ENCODE measurements at regions not wholly inside any gene's neighbourhood (a gene's known extent, or its start where the extent isn't known, plus 50 kb on each side); places are given as distances from the start of the nearest gene placed in this dataset.

GRCh38 chr9:20065046-20065445 lies 276.2 kb upstream of the SLC24A2 start:
- H3K27ac ChIP-seq: no peak overlapping the region
- intact Hi-C loops (cut with DNase I; ENCODE audit: low total_unique reads): no loop called here
- no peak for DNase-seq
- no peak overlapping the region for H3K4me3 ChIP-seq
- H3K9me3 ChIP-seq: no peaks in the 10 kb centered on the region
- H3K27me3 ChIP-seq: no peaks in the 10 kb centered on the region
- no peaks in the 10 kb centered on the region for H3K36me3 ChIP-seq
- H3K4me1 ChIP-seq: peaks cover 0 to 4% (median 0%) of the 10 kb centered on the region in 4 donors
- TF ChIP-seq CTCF (IDR thresholded peaks at IDR 0.05): no peak

- Histone ChIP-seq H3K4me3 (no peak overlapping the region), H3K9me3 (no peaks in the 10 kb centered on the region), H3K36me3 (no peaks in the 10 kb centered on the region), H3K27ac (no peak overlapping the region), H3K27me3 (no peaks in the 10 kb centered on the region), H3K4me1 (no peaks in the 10 kb centered on the region)
- intact Hi-C loops (cut with DNase I; ENCODE audit: low total_unique reads): no loop called here
- no peak for DNase-seq
- TF ChIP-seq CTCF (IDR thresholded peaks at IDR 0.05): no peak
These were observed 265.9 kb upstream of the SLC24A2 start for GRCh38 chr9:20054734-20055133.

- H3K27me3 ChIP-seq: no peaks in the 10 kb centered on the region
- DNase-seq: no peak
- TF ChIP-seq CTCF (IDR thresholded peaks at IDR 0.05): no peak
- no peak overlapping the region for H3K4me3 ChIP-seq
- H3K36me3 ChIP-seq: no peaks in the 10 kb centered on the region
- H3K27ac ChIP-seq: no peak overlapping the region
- no peaks in the 10 kb centered on the region for H3K4me1 ChIP-seq
- H3K9me3 ChIP-seq: no peaks in the 10 kb centered on the region
- intact Hi-C loops (cut with DNase I; ENCODE audit: low total_unique reads): no loop called here
These were observed 260.1 kb upstream of the SLC24A2 start for GRCh38 chr9:20048985-20049384.

- Histone ChIP-seq H3K36me3 (no peaks in the 10 kb centered on the region), H3K27ac (no peak overlapping the region), H3K4me3 (no peak overlapping the region), H3K9me3 (no peaks in the 10 kb centered on the region), H3K27me3 (no peaks in the 10 kb centered on the region), H3K4me1 (no peaks in the 10 kb centered on the region)
- intact Hi-C loops (cut with DNase I; ENCODE audit: low total_unique reads): no loop called here
- no peak for DNase-seq
- TF ChIP-seq CTCF (IDR thresholded peaks at IDR 0.05): no peak
These were observed 259.6 kb upstream of the SLC24A2 start for GRCh38 chr9:20048437-20048836.

GRCh38 chr9:20044686-20045085 lies 255.8 kb upstream of the SLC24A2 start:
- no peaks in the 10 kb centered on the region for H3K9me3 ChIP-seq
- H3K27ac ChIP-seq: no peak overlapping the region
- H3K4me3 ChIP-seq: no peak overlapping the region
- H3K27me3 ChIP-seq: no peaks in the 10 kb centered on the region
- no peaks in the 10 kb centered on the region for H3K4me1 ChIP-seq
- intact Hi-C loops (cut with DNase I; ENCODE audit: low total_unique reads): no loop called here
- H3K36me3 ChIP-seq: no peaks in the 10 kb centered on the region
- no peak for DNase-seq
- TF ChIP-seq CTCF (IDR thresholded peaks at IDR 0.05): no peak

GRCh38 chr9:20043461-20043860 lies 254.6 kb upstream of the SLC24A2 start:
- Histone ChIP-seq H3K9me3 (no peaks in the 10 kb centered on the region), H3K4me1 (no peaks in the 10 kb centered on the region), H3K36me3 (no peaks in the 10 kb centered on the region), H3K27me3 (no peaks in the 10 kb centered on the region), H3K27ac (no peak overlapping the region), H3K4me3 (no peak overlapping the region)
- no peak for TF ChIP-seq CTCF (IDR thresholded peaks at IDR 0.05)
- DNase-seq: no peak
- intact Hi-C loops (cut with DNase I; ENCODE audit: low total_unique reads): no loop called here

Measured in tibial artery (tissue), 4 donors.